Inflammatory macrophage treated with lipopolysaccharide for 4 hours (primary cell): ENCODE measurements at regions not wholly inside any gene's neighbourhood (a gene's known extent, or its start where the extent isn't known, plus 50 kb on each side); places are given as distances from the start of the nearest gene placed in this dataset.
"Not testable (repeated sequence)": the region's sequence is repeated elsewhere in the genome, so short reads cannot be mapped to it uniquely, and the experiment has no call there.

Source experiments
- DNase-seq: peaks from one replicate; pipeline ENCODE4 v3.0.0-alpha.2; 2020

DNA sequence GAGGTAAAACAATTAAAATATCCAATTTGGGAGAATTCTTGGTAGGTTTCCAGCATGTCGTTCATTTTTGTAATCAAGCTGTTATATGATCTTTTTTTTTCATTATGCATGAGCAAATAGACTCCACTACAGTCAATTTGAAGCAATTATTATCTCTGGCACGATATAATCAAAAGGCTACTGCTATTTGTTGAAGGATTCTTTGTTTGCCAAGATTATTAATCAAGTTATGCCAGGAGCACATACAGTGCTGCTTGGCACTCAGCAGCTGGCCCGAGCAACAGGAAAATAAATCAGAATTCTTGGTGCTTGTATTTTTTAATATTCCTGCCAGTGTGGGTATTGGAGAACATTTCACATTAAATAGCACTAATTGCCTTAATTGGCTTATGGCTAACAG is 279.5 kb downstream of the RND3 start:
- DNase-seq: no peak

DNA sequence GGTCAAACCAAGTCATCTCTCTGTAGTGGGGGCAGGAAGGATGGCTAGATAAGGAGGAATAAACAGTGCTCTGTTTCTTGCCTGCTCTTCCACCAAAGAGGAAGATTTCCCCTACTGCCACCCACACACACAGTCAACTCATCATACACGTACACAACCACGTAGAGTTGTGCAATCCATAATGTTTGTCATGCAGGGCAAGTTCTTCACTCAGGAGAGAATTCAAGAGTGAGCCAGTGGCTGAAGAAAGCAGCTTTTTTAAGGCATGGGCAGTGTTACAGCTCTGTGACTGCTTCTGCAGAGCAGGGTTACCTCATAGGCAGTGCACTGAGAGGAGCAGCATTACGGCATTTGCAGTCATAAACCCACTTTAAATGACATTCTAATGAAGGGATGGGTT is 283.0 kb downstream of the RND3 start:
- DNase-seq: peak; percentile 10

DNA sequence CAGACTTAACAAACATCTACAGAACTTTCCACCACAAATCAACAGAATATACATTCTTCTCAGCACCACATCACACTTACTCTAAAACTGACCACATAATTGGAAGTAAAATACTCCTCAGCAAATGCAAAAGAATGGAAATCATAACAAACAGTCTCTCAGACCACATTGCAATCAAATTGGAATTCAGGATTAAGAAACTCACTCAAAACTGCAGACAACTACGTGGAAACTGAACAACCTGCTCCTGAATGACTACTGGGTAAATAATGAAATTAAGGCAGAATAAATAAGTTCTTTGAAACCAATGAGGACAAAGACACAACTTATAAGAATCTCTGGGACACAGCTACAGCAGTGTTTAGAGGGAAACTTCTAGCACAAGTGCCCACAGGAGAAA is 292.7 kb downstream of the RND3 start:
- DNase-seq: not testable (repeated sequence)

DNA sequence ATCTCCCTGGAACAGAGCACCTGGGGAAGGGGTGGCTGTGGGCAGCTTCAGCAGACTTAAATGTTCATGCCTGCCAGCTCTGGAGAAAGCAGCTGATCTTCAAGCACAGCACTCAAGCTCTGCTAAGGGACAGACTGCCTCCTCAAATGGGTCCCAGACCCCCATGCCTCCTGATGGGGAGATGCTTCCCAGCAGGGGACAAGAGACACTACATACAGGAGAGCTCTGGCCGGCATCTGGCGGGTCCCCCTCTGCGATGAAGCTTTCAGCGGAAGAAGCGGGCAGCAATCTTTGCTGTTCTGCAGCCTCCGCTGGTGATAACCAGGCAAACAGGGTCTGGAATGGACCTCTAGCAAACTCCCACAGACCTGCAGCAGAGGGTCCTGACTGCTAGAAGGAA is 294.8 kb downstream of the RND3 start:
- DNase-seq: no peak

DNA sequence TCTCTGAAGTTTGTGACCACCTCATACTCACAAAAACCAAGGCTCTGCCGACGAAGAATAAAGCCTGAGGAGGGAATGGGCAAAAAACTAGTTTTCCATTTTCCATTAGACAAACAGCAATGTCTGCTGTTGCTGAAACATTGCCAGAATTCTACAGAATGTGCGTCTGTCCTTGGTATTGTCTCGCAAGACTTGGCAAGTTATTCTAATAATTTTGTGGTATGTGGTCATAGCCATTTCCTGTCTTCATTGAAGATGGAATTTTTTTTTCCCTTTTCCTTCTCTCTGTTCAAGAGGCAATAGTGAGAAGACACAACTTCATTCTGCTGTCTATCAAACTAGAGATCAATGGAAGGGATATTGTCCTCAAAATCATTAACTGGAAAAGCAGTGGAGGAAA is 296.1 kb downstream of the RND3 start:
- DNase-seq: no peak

DNA sequence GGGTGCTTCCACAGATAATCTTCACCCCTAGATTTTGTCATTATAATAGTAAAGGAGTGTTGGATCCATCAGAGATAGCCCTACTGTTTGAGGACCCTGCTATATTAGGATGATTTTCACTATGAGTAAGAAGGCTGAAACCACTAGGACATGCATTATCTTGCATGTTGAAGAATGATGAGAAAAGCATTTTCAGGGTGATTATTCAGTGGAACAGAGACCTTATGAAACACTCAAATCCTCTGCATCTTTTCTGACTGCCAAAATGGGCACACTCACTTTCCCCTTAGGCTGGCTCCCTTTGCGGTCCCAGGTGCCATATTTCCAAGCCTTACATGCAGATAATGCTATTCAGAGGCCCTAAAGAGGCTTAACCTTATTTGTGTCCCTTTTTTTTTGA is 296.9 kb downstream of the RND3 start:
- no peak for DNase-seq

DNA sequence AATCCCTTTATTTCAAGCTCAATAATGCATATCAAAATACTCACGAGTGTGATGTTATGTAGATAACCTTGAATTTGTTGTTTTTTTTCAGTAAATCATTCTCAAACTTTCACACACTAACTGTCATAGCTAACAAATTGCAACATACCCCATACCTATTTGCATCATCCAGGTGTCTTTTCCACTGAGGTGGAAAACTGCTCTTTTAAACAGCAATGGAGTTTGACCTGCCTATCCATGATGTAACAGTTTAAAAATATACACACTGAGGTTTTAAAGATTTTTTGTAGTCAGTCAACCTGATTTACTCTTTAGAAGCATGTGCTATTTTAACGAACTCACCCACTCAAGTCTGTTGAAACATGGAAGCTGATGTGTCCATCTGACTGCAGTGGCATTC is 298.7 kb downstream of the RND3 start:
- no peak for DNase-seq

DNA sequence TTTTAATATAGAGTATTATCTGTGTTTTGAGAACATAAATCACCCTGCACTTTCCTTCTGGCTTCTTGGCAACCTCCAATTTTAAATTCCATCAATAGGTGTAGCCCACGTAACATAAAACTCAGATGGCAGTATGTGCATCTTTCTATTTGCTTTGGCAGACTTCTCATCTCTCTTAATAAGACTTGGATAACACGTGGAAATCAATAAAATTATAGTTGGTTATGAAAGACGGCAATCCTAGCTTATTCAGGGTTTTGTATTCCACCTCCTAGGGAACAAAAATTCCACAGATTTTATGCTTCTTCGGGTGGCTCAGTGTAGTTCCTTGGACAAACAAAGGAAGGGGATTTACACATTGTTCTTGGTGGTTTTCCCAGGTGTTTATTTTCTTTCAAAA is 299.3 kb downstream of the RND3 start:
- DNase-seq: no peak

DNA sequence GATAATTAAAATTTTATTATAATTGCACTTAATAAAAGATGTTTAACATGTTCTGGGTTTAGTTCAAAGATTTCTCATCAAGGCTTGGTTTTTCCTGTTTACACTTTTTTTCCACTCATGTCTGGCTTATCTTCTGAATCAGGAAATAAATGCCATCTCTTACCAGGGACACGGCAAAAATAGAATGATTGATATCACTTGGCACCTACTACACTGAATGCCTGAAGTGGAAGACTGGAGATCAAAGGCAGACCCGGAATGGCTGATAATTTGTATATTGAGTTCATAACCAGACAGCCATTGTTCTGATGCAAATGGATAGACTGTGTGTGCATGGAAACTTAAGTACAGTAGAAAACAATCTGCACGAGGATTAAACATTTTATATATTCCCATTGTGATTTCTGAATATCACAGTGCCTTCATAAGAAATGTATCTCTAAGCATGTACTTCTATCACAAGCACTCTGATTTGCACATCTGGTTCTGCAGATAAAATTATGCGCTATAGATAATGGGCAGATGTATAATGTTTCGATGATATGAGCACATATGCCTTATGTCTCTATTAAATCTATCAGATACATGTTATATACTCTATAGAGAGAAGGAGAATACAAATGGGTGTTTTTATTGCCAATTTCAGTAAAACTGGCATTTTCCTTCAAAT is 304.8 kb downstream of the RND3 start:
- DNase-seq: no peak

DNA sequence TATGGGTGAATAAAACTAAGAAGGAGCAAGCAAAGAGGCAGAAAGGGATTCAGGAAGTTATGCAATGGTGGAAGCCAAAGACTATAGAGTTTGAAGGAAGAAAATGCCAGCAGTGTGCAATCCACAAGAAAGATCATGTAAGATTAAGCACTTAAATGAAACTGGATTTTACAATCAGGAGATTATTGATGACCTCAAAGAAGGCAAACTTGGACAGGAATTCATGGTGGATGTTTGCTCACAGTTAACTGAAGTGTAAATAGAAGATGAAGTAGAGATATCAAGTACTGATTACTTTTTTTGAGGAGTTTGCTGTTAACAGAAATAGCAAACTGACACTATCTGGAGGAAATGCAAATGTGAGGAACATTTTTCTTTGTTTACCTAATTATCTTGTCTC is 308.9 kb downstream of the RND3 start:
- no peak for DNase-seq

DNA sequence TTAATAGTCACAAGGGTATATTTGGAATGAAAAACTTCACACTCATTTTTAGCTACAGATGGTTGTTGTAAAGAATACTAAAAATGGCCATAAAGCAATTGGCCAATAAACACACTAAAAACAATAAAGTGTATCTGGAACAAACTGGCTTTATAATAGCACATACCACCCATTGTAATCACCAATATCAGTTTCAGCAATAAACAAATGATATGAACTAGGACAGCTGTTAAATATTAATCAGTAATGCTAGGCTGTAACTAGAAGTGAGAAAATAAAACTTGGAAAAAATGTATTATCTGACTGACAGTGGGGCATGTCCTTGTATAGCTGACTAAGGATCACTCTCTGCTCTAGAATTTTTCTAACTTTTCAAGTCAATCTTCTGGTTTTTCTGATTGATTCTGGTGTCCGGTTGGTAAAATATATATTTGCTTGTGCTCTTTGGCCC is 312.5 kb downstream of the RND3 start:
- no peak for DNase-seq

DNA sequence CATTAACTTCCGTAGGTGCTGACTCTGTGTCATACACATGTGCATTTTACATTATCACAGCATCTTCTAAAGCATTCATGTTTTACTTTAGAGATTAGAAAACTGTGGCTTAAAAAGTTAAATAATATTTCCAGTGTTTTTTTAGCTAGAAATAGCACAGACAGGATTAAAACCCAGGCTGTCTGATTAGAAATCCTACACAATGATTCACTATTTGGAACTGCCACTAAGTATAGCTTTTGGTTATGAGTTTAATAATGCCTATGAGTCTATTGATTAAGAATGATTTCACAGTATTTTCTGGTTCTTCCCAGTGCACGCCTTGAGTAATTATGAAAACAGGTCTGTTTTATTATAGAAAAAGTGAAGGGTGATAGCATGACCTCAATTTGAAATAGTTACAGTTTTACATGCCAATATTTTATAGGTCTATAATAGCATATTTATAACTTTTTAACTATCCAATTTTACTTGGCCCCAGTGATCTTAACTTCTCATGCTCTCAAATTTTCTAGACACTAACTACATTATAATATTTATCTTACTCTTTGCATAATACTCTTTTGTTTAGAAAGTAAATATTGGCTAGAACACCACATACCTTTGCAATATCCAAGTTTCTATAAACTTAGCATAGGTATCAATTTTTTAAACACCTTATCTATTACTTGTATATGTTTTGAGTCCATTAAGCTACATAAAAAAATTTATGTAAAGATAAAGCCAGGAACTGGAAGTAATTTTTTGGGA is 313.2 kb downstream of the RND3 start:
- no peak for DNase-seq

DNA sequence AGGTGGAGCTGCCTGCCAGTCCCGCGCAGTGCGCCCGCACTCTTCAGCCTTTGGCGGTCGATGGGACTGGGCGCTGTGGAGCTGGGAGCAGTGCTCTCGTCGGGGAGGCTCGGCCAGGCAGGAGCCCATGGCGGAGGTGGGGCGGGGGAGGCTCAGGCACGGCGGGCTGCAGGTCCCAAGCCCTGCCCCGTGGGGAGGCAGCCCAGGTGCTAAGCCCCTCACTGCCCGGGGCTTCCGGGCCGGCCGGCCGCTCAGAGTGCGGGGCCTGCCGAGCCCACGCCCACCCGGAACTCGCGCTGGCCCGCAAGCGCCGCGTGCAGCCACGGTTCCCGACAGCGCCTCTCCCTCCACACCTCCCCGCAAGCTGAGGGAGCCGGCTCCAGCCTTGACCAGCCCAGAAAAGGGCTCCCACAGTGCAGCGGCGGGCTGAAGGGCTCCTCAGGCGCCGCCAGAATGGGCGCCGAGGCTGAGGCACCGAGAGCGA is 316.4 kb downstream of the RND3 start:
- no peak for DNase-seq

DNA sequence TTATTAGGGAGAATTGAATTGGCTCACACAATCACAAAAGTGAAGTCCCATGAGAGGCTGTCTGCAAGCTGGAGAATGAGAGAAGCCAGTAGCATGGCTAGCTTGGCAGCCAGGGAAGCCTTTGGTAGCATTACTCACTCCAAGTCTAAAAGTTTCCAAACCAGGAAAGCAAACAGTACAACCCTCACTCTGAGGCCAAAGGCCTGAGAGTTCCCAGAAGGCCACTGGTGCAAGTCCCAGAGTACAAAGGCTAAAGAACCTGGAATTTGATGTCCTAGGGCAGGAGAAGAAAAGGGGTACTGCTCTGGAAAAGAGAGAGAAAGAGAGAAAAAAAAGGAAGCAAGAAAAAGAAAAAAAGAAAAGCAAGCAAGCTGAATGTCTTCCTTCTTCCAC is 318.2 kb downstream of the RND3 start:
- no peak for DNase-seq

DNA sequence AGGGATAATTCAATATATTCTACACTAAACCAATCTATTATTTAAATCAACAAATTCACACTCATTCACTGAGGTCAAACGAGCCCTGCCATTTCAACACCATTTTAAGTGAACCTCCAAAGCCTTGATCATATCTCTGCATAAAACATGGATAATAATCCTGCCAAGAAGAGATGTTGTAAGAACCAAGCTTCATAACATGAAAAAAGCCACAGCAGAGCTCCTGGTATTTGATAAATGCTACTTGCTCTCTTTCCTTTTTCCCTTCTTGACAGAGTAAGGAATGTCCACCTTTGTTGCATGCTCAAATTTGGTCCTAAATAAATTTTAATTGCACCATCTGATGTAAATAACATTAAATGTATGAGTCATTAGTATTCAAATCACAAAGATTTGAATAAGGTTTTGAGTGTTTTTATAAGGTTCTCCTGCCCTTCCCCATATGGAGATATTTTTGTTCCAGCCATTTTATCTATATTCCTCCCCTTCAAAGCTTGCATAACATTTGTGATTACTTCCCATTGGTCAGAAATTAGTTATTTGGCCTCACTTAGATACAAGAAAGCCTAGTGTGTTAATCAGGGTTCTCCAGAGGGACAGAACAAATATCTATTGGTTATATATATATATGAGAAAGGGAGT is 318.8 kb downstream of the RND3 start:
- no peak for DNase-seq

DNA sequence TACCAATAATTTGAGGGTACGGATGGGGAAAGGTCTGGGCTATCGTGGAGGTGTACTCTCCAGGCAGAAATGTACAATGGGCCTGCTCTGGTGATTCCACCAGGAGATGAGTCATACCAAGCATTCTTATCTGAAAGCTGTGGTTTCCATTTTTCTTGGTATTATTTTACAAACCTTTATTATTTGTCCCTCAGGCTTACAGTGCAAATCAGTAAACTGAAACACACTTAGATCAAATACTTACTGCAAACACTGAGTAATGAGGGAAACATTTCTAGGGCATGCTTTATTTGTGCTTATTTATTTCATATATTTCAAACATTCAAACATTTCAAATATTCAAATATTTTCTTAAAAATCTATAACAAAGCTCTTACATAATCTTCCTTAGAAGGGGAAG is 319.8 kb downstream of the RND3 start:
- no peak for DNase-seq

DNA sequence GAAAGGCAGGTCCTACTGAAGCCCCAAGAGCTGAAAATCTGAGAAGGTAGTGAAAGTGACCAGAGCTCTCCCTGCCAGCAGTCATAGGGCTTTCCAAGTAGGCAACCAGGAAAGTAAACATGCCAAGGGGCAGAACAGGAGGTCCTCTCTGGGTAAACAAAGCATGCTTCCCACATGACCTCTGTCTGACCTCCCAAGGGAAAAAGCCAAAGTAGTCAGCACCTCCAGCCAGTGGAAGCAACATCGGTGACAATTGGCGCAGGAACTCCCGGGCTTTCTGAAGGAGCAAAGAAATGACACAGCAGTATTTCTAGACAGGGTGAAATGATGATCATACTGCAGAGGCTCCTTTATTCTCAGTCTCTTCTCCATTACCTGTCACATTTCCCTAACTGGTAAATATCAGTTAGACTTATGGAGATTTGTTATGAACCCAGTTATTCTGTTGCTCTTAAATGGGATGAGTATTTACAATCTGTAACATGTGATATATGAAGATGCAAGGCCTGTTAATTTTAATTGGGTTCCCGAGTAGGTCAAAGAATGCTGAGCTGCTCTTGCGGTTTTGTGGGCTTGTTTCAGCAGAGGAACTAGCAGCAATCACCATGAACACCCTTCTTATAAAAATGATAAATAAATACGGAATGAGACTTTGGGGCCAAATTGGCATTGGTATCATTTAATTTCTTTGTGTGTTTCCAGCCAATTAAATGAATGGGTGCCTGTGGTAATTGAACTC is 321.0 kb downstream of the RND3 start:
- no peak for DNase-seq

DNA sequence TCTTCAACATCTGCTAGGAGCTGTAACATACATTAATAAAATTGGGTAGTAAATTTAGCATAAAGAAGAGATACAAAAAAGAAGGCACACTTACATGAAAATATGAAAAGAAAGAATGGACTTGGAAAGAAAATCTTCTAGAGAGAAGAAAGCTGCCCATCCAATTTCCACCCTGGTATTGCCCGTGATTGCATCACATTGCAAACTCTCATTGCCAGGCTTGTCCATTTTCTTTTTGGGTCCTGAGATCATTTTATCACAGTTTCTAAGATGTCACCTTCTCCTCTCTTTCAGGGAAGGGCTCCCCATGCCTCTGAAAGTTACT is 321.5 kb downstream of the RND3 start:
- no peak for DNase-seq

DNA sequence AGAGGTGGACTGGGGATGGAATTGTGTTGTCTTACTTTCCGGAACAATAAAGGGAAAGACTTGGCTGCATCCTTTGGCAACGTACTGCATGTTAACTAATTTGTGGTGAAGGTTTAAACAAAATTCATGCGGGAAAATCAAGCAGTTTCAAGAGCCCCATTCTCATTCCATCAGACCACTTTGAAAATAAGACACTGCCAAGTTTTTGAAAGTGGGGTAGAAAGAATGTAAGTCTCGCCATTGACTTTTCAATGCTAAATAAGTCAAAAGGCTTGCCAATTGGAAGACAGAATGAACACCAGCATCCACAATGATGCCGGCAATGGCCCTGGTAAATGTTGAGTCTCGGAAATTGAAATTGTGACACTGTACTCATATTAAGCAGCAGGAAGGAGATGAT is 322.0 kb downstream of the RND3 start:
- no peak for DNase-seq

DNA sequence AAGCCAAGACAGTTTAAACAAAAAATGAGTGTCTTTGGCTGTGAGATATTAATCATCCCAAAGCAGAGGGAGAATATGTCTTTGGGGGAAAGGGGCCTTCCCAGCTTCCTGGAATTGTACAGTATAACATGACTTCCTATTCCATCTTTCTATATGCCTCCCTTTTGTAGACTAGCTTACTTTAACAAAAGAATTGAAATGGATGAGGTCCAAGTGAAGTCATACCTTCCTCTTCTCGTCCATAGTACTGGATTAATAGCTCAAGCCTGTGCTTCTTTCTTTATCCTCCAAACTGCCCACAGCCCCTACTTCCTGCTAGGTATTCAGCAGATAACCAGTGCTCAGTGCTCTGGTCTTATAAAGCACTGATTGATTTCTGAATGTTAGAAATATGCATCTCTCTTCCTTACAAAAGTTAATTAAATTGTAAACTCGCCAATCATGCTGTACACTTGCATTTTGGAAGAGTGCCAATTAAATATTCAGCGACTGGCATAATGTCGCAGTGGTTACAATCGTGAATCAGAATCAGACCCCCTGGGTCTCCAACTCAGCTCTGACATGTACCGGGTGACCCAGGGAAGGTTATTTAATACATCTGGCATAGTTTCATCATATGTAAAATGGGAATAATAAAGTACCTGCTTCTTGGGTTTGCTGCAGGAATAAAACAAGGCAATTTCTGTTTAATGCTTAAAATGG is 325.1 kb downstream of the RND3 start:
- no peak for DNase-seq

DNA sequence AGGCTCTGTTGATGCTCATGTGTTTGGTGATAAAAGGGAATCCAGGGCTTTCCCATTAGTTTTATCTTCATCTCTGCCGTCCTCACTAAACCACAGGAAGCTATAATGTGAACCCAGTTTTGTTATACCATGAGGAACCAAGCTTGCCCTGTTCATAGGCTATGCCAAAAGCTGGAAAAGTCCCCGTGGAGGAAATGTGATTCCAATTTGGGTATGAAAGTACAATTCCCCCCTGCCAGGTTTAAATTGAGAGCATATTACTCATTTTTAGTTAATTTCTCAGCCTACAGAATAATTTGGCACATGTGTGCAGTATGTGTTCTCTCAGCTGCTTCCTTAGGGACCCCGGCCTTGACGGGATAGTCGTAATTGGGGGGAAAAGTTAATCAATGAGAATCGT is 327.4 kb downstream of the RND3 start:
- DNase-seq: no peak

DNA sequence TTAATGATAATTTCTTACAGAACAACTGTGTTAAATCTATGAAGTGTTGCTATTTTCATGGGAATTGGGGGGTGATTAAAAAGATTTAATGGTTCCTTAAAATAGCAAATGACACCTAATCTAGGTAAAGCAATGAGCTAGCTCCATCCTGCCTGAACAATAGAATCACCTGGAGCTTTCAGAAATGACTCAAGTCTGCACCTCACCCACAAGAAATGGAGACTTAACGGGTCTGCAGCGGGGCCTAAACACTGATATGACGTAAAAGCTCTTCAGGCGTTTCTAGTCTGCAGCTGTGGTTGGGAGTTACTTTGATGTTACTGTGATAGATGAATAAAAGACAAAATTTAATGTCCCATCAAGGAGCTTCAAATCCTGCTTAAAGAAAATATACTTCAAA is 328.2 kb downstream of the RND3 start:
- no peak for DNase-seq

DNA sequence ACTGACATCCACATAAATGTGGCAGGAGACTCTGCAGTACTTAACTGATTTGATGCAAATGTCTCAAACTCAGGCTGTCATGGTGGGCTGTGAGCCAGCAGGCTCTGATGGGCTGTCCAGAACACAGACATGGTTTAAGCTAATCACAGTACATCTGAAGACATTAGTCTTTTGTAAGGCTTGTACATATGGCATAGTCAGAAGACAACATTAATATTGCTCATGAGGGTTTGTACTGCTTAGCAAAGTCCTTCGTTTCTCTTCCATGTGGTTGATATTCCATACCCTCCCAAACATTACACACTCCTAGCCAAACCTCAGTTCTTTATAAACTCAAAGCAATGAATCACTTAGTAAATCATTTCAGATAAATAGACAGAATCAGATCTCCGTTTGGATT is 330.6 kb downstream of the RND3 start:
- no peak for DNase-seq
